Lung (tissue), 11 donors: ENCODE measurements at regions not wholly inside any gene's neighbourhood (a gene's known extent, or its start where the extent isn't known, plus 50 kb on each side); places are given as distances from the start of the nearest gene placed in this dataset.

Experiments used
- ATAC-seq: fragments of 200-7000 bp; cut with Tn5 transposase; one replicate; pipeline ENCODE4 v1.9.1; 2020; ENCODE audit warnings: moderate number of reproducible peaks; ENCODE audit not compliant: insufficient read depth, low FRiP score
- DNase-seq, 3 donors: peaks; one replicate each; pipeline ENCODE4 v3.0.0-alpha.2; 2013 to 2017
- H3K27ac ChIP-seq, 2 donors: one replicate each; pipeline ENCODE4 v1.5.1; 2013; ENCODE audit warnings: mild to moderate bottlenecking in 2 of 2, moderate library complexity in 2 of 2, control low read depth in 1 of 2, inconsistent platforms in 1 of 2, low read depth in 1 of 2, low read length in 1 of 2
- H3K27me3 ChIP-seq, 3 donors: one replicate each; pipeline ENCODE4 v1.5.1; 2013; ENCODE audit warnings: low read length in 2 of 3; ENCODE audit not compliant: control insufficient read depth in 3 of 3, insufficient read depth in 3 of 3
- H3K36me3 ChIP-seq, 4 donors: one replicate each; pipeline ENCODE4 v1.5.1; 2013; ENCODE audit warnings: low read length in 4 of 4, mild to moderate bottlenecking in 1 of 4, moderate library complexity in 1 of 4; ENCODE audit not compliant: control insufficient read depth in 4 of 4, insufficient read depth in 4 of 4
- H3K4me1 ChIP-seq, 5 donors: one replicate each; pipeline ENCODE4 v1.5.1; 2013; ENCODE audit warnings: low read length in 5 of 5, mild to moderate bottlenecking in 2 of 5, moderate library complexity in 1 of 5; ENCODE audit not compliant: control insufficient read depth in 5 of 5, insufficient read depth in 5 of 5
- H3K4me3 ChIP-seq: one replicate; pipeline ENCODE4 v1.5.1; 2013; ENCODE audit warnings: mild to moderate bottlenecking, control low read depth, moderate library complexity
- H3K9ac ChIP-seq, 2 donors: one replicate each; pipeline ENCODE4 v1.5.1; 2013; ENCODE audit warnings: low read length in 2 of 2, control low read depth in 1 of 2; ENCODE audit not compliant: insufficient read depth in 1 of 2
- H3K9me3 ChIP-seq, 4 donors: one replicate each; pipeline ENCODE4 v1.5.1; 2013; ENCODE audit warnings: low read length in 3 of 4, mild to moderate bottlenecking in 1 of 4, moderate library complexity in 1 of 4; ENCODE audit not compliant: control insufficient read depth in 4 of 4, insufficient read depth in 3 of 4
- WGBS, 2 donors: extraction: QIAGEN DNeasy Blood & Tissue Kit; methylation state at CpG; one replicate each; pipeline ENCODE4 v1.1.7; 2013; 5-methylcytosine and 5-hydroxymethylcytosine counted together
- TF ChIP-seq, protein P1 (sequence below): IDR thresholded peaks from 2 replicates; pipeline ENCODE4 v1.5.1; 2012; ENCODE audit warnings: mild to moderate bottlenecking; ENCODE audit errors: control extremely low read depth, extremely low read depth
- donor health status: control.
- donor health status: control.
- donor health status: Bipolar disorder and iron deficiency.
- donor health status: healthy.
- donor health status: DM: yes; HTN: yes; CAD: no.

- ATAC-seq: no peak
- WGBS, 2 donors: 92 to 93% methylated on average over 1 of the region's 1 CpG
- peaks cover 0 to 2% (median under 1%) of the 10 kb centered on the region in 4 donors for H3K9me3 ChIP-seq
- no peaks in the 10 kb centered on the region for H3K4me1 ChIP-seq
- TF ChIP-seq, protein P1, sequence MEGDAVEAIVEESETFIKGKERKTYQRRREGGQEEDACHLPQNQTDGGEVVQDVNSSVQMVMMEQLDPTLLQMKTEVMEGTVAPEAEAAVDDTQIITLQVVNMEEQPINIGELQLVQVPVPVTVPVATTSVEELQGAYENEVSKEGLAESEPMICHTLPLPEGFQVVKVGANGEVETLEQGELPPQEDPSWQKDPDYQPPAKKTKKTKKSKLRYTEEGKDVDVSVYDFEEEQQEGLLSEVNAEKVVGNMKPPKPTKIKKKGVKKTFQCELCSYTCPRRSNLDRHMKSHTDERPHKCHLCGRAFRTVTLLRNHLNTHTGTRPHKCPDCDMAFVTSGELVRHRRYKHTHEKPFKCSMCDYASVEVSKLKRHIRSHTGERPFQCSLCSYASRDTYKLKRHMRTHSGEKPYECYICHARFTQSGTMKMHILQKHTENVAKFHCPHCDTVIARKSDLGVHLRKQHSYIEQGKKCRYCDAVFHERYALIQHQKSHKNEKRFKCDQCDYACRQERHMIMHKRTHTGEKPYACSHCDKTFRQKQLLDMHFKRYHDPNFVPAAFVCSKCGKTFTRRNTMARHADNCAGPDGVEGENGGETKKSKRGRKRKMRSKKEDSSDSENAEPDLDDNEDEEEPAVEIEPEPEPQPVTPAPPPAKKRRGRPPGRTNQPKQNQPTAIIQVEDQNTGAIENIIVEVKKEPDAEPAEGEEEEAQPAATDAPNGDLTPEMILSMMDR: no peak
- DNase-seq: no peak
- no peak overlapping the region for H3K4me3 ChIP-seq
- no peaks in the 10 kb centered on the region for H3K36me3 ChIP-seq
- no peak overlapping the region for H3K27ac ChIP-seq
- no peaks in the 10 kb centered on the region for H3K27me3 ChIP-seq
- H3K9ac ChIP-seq: no peak overlapping the region
Observed at GRCh38 chr12:85680881-85681280, 155.3 kb downstream of the RASSF9 start.

DNA sequence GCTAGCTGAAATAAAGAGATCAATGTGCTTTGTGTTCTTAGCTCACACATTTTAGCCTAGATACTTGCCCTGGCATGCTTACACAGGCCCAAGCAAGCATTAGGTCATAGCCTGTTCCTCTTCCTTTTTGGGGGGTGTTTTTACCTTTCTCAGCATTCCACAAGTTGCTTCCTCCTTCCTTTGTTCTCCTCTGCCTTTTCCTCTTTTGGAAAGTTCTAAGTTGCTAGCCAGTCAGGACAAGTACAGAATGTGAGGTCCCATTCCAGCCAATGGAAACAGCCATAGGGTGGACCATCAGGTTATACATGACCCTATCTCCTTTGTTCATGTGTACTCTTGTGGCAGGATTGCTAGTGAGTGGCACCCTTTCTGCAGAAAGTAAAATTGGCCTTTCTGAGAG, 154.9 kb downstream of the RASSF9 start:
- TF ChIP-seq, protein P1: no peak
- Histone ChIP-seq H3K36me3 (no peaks in the 10 kb centered on the region), H3K4me3 (no peak overlapping the region), H3K27ac (no peak overlapping the region), H3K9ac (no peak overlapping the region), H3K4me1 (no peaks in the 10 kb centered on the region), H3K9me3 (peaks cover 0 to 2% (median under 1%) of the 10 kb centered on the region in 4 donors), H3K27me3 (no peaks in the 10 kb centered on the region)
- DNase-seq (no peak), ATAC-seq (no peak)

GRCh38 chr12:85683051-85683450, 153.2 kb downstream of the RASSF9 start:
- H3K27ac ChIP-seq: no peak overlapping the region
- no peaks in the 10 kb centered on the region for H3K36me3 ChIP-seq
- TF ChIP-seq, protein P1: no peak
- DNase-seq: no peak
- H3K4me1 ChIP-seq: no peaks in the 10 kb centered on the region
- ATAC-seq: no peak
- peaks cover 0 to 2% (median under 1%) of the 10 kb centered on the region in 4 donors for H3K9me3 ChIP-seq
- no peak overlapping the region for H3K4me3 ChIP-seq
- H3K9ac ChIP-seq: no peak overlapping the region
- no peaks in the 10 kb centered on the region for H3K27me3 ChIP-seq
- 89 to 90% methylated on average over 4 of the region's 4 CpGs for WGBS, 2 donors

- H3K27me3 ChIP-seq: no peaks in the 10 kb centered on the region
- 49 to 83% methylated on average over 1 of the region's 1 CpG for WGBS, 2 donors
- H3K9me3 ChIP-seq: no peaks in the 10 kb centered on the region
- DNase-seq: peak in 2 of 3 donors; percentile 35 to 48
- H3K27ac ChIP-seq: no peak overlapping the region
- ATAC-seq: no peak
- H3K9ac ChIP-seq: no peak overlapping the region
- no peaks in the 10 kb centered on the region for H3K36me3 ChIP-seq
- TF ChIP-seq, protein P1: no peak
- peaks cover 0 to 4% (median 0%) of the 10 kb centered on the region in 5 donors for H3K4me1 ChIP-seq
- no peak overlapping the region for H3K4me3 ChIP-seq
Observed at GRCh38 chr12:85688837-85689236, 147.4 kb downstream of the RASSF9 start.
